WTC11 (cell line): ENCODE measurements at regions not wholly inside any gene's neighbourhood (a gene's known extent, or its start where the extent isn't known, plus 50 kb on each side); places are given as distances from the start of the nearest gene placed in this dataset.

Experiments used
- ATAC-seq: fragments of 200-7000 bp; cut with Tn5 transposase; 2 replicates; pipeline ENCODE4 v1.10.0; 2021; ENCODE audit warnings: mild to moderate bottlenecking, moderate library complexity
- CTCF ChIA-PET: fragments of 300-600 bp; sonication (Branson Sonifier 250); formaldehyde crosslinking; loops from one replicate; lab custom pipeline; 2021; ENCODE audit warnings: antibody characterized with exemption; lab: Charles Lee
- POLR2A ChIA-PET: fragments of 350-600 bp; sonication (Branson Sonifier 250); formaldehyde crosslinking; loops from one replicate; lab custom pipeline; 2021; ENCODE audit warnings: antibody characterized with exemption; lab: Charles Lee
- DNase-seq: peaks from one replicate; pipeline ENCODE4 v3.0.0; 2021; ENCODE audit warnings: low spot score
- H3K27ac Mint-ChIP-seq: 2 replicates; pipeline ENCODE4 v1.8.0; 2021; ENCODE audit warnings: mixed read lengths
- H3K27me3 Mint-ChIP-seq: 2 replicates; pipeline ENCODE4 v1.8.0; 2021; ENCODE audit warnings: low read depth, mild to moderate bottlenecking, moderate library complexity, mixed read lengths
- H3K36me3 Mint-ChIP-seq: 2 replicates; pipeline ENCODE4 v1.8.0; 2021; ENCODE audit warnings: mixed read lengths
- H3K4me1 Mint-ChIP-seq: 2 replicates; pipeline ENCODE4 v1.8.0; 2022; ENCODE audit warnings: mixed read lengths
- H3K4me3 Mint-ChIP-seq: 2 replicates; pipeline ENCODE4 v1.8.0; 2021; ENCODE audit warnings: mild to moderate bottlenecking, moderate library complexity, mixed read lengths
- H3K9me3 Mint-ChIP-seq: 2 replicates; pipeline ENCODE4 v1.8.0; 2021; ENCODE audit warnings: mixed read lengths
- ETV6 ChIP-seq: sonication (generic); formaldehyde crosslinking; IDR thresholded peaks from 2 replicates; pipeline ENCODE4 v1.8.1; 2022; ENCODE audit warnings: mild to moderate bottlenecking, missing genetic modification reagents
- NFATC4 ChIP-seq: fragments of 250-450 bp; sonication (Bioruptor Pico); IDR thresholded peaks from 2 replicates; pipeline ENCODE4 v1.9.0; 2021; ENCODE audit warnings: mild to moderate bottlenecking
- NR1H2 ChIP-seq: sonication (generic); formaldehyde crosslinking; IDR thresholded peaks from 2 replicates; pipeline ENCODE4 v1.9.0; 2021; ENCODE audit warnings: mild to moderate bottlenecking, moderate library complexity, missing genetic modification reagents
- SMAD3 ChIP-seq: sonication (generic); formaldehyde crosslinking; IDR thresholded peaks from 2 replicates; pipeline ENCODE4 v1.8.0; 2022; ENCODE audit warnings: missing genetic modification reagents, mild to moderate bottlenecking, borderline replicate concordance
- SMAD4 ChIP-seq: sonication (generic); formaldehyde crosslinking; IDR thresholded peaks from 2 replicates; pipeline ENCODE4 v1.8.0; 2022; ENCODE audit warnings: mild to moderate bottlenecking, missing genetic modification reagents
- TP53 ChIP-seq: sonication (generic); formaldehyde crosslinking; IDR thresholded peaks from 2 replicates; pipeline ENCODE4 v1.8.1; 2023; ENCODE audit warnings: mild to moderate bottlenecking, missing genetic modification reagents
- ZNF396 ChIP-seq: fragments of 250-450 bp; sonication (Bioruptor Pico); IDR thresholded peaks from 2 replicates; pipeline ENCODE4 v1.8.0; 2021; ENCODE audit warnings: mild to moderate bottlenecking, moderate library complexity, borderline replicate concordance
- ZNF416 ChIP-seq: fragments of 250-450 bp; sonication (Bioruptor Pico); IDR thresholded peaks from 2 replicates; pipeline ENCODE4 v1.9.0; 2021; ENCODE audit warnings: mild to moderate bottlenecking, inconsistent platforms
- TF ChIP-seq, protein P1 (sequence below): sonication (generic); formaldehyde crosslinking; IDR thresholded peaks from 2 replicates; pipeline ENCODE4 v1.8.1; 2023; ENCODE audit warnings: mild to moderate bottlenecking, missing genetic modification reagents
- TF ChIP-seq, protein P2 (sequence below): sonication (generic); formaldehyde crosslinking; IDR thresholded peaks from 2 replicates; pipeline ENCODE4 v1.8.1; 2023; ENCODE audit warnings: mild to moderate bottlenecking, moderate library complexity, missing genetic modification reagents
- TF ChIP-seq, protein P3 (sequence below): sonication (generic); formaldehyde crosslinking; IDR thresholded peaks from 2 replicates; pipeline ENCODE4 v1.8.0; 2023; ENCODE audit warnings: missing genetic modification reagents, mild to moderate bottlenecking, borderline replicate concordance
- TF ChIP-seq, protein P4 (sequence below): fragments of 250-450 bp; sonication (Bioruptor Pico); IDR thresholded peaks from 2 replicates; pipeline ENCODE4 v1.9.0; 2021; ENCODE audit warnings: mild to moderate bottlenecking
- TF ChIP-seq, protein P5 (sequence below): fragments of 250-450 bp; sonication (Bioruptor Pico); IDR thresholded peaks from 2 replicates; pipeline ENCODE4 v1.9.0; 2021; ENCODE audit warnings: mild to moderate bottlenecking, borderline replicate concordance
- TF ChIP-seq, protein P6 (sequence below): sonication (generic); formaldehyde crosslinking; IDR thresholded peaks from 2 replicates; pipeline ENCODE4 v1.8.1; 2022; ENCODE audit warnings: mild to moderate bottlenecking, moderate library complexity, missing genetic modification reagents
- TF ChIP-seq, protein P7 (sequence below): fragments of 250-450 bp; sonication (Bioruptor Pico); conservative IDR thresholded peaks from 2 replicates; pipeline ENCODE4 v1.9.0; 2021; ENCODE audit warnings: mild to moderate bottlenecking

DNA sequence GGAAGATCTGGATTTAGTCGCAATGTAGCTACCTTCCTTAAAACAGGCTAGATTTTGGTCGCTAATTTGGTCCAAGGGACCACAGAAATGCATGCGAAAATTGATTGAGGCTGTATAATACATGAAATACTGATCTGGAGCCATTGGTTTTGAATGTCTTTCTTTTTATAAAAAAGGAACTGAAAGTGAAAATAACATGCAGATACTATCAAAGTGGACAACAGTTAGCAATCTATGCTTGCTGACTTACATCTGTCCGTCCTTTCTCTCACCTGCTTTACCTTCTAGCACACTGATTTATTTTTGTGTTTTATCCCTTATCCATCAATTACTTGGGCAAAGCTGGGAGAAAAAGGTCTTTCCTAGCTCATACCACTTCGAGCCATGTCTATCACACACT is 1459.8 kb upstream of the ACVR2A start:
- Mint-ChIP-seq H3K27me3 (no peaks in the 10 kb centered on the region), H3K4me1 (no peaks in the 10 kb centered on the region), H3K36me3 (no peaks in the 10 kb centered on the region)
- POLR2A ChIA-PET, result no interaction called here
- TF ChIP-seq ZNF396 (CRISPR knock-in tag), result no peak
- TF ChIP-seq NR1H2 (CRISPR knock-in tag), result no peak
- TF ChIP-seq, protein P1, sequence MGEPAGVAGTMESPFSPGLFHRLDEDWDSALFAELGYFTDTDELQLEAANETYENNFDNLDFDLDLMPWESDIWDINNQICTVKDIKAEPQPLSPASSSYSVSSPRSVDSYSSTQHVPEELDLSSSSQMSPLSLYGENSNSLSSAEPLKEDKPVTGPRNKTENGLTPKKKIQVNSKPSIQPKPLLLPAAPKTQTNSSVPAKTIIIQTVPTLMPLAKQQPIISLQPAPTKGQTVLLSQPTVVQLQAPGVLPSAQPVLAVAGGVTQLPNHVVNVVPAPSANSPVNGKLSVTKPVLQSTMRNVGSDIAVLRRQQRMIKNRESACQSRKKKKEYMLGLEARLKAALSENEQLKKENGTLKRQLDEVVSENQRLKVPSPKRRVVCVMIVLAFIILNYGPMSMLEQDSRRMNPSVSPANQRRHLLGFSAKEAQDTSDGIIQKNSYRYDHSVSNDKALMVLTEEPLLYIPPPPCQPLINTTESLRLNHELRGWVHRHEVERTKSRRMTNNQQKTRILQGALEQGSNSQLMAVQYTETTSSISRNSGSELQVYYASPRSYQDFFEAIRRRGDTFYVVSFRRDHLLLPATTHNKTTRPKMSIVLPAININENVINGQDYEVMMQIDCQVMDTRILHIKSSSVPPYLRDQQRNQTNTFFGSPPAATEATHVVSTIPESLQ (CRISPR knock-in tag), result no peak
- TF ChIP-seq TP53 (CRISPR knock-in tag), result no peak
- TF ChIP-seq, protein P2, sequence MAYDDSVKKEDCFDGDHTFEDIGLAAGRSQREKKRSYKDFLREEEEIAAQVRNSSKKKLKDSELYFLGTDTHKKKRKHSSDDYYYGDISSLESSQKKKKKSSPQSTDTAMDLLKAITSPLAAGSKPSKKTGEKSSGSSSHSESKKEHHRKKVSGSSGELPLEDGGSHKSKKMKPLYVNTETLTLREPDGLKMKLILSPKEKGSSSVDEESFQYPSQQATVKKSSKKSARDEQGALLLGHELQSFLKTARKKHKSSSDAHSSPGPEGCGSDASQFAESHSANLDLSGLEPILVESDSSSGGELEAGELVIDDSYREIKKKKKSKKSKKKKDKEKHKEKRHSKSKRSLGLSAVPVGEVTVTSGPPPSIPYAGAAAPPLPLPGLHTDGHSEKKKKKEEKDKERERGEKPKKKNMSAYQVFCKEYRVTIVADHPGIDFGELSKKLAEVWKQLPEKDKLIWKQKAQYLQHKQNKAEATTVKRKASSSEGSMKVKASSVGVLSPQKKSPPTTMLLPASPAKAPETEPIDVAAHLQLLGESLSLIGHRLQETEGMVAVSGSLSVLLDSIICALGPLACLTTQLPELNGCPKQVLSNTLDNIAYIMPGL (CRISPR knock-in tag), result no peak
- TF ChIP-seq ETV6 (CRISPR knock-in tag), result no peak
- TF ChIP-seq SMAD3 (CRISPR knock-in tag), result no peak
- TF ChIP-seq, protein P3, sequence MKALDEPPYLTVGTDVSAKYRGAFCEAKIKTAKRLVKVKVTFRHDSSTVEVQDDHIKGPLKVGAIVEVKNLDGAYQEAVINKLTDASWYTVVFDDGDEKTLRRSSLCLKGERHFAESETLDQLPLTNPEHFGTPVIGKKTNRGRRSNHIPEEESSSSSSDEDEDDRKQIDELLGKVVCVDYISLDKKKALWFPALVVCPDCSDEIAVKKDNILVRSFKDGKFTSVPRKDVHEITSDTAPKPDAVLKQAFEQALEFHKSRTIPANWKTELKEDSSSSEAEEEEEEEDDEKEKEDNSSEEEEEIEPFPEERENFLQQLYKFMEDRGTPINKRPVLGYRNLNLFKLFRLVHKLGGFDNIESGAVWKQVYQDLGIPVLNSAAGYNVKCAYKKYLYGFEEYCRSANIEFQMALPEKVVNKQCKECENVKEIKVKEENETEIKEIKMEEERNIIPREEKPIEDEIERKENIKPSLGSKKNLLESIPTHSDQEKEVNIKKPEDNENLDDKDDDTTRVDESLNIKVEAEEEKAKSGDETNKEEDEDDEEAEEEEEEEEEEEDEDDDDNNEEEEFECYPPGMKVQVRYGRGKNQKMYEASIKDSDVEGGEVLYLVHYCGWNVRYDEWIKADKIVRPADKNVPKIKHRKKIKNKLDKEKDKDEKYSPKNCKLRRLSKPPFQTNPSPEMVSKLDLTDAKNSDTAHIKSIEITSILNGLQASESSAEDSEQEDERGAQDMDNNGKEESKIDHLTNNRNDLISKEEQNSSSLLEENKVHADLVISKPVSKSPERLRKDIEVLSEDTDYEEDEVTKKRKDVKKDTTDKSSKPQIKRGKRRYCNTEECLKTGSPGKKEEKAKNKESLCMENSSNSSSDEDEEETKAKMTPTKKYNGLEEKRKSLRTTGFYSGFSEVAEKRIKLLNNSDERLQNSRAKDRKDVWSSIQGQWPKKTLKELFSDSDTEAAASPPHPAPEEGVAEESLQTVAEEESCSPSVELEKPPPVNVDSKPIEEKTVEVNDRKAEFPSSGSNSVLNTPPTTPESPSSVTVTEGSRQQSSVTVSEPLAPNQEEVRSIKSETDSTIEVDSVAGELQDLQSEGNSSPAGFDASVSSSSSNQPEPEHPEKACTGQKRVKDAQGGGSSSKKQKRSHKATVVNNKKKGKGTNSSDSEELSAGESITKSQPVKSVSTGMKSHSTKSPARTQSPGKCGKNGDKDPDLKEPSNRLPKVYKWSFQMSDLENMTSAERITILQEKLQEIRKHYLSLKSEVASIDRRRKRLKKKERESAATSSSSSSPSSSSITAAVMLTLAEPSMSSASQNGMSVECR (CRISPR knock-in tag), result no peak
- TF ChIP-seq, all 79 proteins: peak for 0
- H3K4me3 Mint-ChIP-seq, result no peak overlapping the region
- ATAC-seq (no peak), DNase-seq (no peak)
- H3K9me3 Mint-ChIP-seq, result no peaks in the 10 kb centered on the region
- CTCF ChIA-PET, result interaction anchor here (0.8 kb wide), 1 partner anchor 316 kb away, joined by 3 read pairs; no protein-coding TSS in a partner anchor
- no peak overlapping the region for H3K27ac Mint-ChIP-seq

DNA sequence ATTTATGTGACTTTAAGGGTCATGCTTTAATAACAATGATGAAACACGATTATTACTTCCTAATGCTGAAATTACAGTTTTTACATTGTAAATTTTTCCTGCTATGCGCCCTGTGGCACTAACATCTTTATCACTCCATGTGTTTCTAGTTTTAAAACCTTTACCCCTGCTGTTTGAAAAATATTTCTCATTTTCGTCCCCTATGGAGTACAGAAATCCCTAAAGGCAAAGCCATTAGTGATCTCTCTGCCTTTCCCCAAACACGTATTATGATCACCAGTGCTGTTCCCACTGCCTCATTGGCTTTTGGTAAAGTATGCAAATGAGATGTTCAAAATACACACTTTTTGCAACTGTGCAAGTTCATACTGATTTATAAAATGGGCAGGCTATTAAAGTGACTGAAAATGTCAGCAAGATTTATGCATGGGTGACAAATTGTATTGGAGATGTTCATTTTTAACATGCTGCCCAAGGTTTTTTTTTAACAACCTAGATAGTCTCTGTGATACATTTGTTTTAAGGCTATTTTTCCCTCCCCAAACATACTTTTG is 1468.2 kb upstream of the ACVR2A start:
- POLR2A ChIA-PET, result no interaction called here
- CTCF ChIA-PET, result no interaction called here
- Mint-ChIP-seq H3K27ac (no peak overlapping the region), H3K36me3 (peaks cover 12% of the 10 kb centered on the region), H3K4me3 (no peak overlapping the region), H3K4me1 (peaks cover 7% of the 10 kb centered on the region), H3K27me3 (no peaks in the 10 kb centered on the region), H3K9me3 (peaks cover 31% of the 10 kb centered on the region)
- no peak for DNase-seq
- ATAC-seq, result no peak
- TF ChIP-seq TP53 (CRISPR knock-in tag) (no peak), SMAD4 (no peak), NFATC4 (CRISPR knock-in tag) (no peak), SMAD3 (CRISPR knock-in tag) (no peak), ZNF416 (no peak)
- TF ChIP-seq, protein P4, sequence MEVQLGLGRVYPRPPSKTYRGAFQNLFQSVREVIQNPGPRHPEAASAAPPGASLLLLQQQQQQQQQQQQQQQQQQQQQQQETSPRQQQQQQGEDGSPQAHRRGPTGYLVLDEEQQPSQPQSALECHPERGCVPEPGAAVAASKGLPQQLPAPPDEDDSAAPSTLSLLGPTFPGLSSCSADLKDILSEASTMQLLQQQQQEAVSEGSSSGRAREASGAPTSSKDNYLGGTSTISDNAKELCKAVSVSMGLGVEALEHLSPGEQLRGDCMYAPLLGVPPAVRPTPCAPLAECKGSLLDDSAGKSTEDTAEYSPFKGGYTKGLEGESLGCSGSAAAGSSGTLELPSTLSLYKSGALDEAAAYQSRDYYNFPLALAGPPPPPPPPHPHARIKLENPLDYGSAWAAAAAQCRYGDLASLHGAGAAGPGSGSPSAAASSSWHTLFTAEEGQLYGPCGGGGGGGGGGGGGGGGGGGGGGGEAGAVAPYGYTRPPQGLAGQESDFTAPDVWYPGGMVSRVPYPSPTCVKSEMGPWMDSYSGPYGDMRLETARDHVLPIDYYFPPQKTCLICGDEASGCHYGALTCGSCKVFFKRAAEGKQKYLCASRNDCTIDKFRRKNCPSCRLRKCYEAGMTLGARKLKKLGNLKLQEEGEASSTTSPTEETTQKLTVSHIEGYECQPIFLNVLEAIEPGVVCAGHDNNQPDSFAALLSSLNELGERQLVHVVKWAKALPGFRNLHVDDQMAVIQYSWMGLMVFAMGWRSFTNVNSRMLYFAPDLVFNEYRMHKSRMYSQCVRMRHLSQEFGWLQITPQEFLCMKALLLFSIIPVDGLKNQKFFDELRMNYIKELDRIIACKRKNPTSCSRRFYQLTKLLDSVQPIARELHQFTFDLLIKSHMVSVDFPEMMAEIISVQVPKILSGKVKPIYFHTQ (CRISPR knock-in tag), result no peak
- TF ChIP-seq, protein P5, sequence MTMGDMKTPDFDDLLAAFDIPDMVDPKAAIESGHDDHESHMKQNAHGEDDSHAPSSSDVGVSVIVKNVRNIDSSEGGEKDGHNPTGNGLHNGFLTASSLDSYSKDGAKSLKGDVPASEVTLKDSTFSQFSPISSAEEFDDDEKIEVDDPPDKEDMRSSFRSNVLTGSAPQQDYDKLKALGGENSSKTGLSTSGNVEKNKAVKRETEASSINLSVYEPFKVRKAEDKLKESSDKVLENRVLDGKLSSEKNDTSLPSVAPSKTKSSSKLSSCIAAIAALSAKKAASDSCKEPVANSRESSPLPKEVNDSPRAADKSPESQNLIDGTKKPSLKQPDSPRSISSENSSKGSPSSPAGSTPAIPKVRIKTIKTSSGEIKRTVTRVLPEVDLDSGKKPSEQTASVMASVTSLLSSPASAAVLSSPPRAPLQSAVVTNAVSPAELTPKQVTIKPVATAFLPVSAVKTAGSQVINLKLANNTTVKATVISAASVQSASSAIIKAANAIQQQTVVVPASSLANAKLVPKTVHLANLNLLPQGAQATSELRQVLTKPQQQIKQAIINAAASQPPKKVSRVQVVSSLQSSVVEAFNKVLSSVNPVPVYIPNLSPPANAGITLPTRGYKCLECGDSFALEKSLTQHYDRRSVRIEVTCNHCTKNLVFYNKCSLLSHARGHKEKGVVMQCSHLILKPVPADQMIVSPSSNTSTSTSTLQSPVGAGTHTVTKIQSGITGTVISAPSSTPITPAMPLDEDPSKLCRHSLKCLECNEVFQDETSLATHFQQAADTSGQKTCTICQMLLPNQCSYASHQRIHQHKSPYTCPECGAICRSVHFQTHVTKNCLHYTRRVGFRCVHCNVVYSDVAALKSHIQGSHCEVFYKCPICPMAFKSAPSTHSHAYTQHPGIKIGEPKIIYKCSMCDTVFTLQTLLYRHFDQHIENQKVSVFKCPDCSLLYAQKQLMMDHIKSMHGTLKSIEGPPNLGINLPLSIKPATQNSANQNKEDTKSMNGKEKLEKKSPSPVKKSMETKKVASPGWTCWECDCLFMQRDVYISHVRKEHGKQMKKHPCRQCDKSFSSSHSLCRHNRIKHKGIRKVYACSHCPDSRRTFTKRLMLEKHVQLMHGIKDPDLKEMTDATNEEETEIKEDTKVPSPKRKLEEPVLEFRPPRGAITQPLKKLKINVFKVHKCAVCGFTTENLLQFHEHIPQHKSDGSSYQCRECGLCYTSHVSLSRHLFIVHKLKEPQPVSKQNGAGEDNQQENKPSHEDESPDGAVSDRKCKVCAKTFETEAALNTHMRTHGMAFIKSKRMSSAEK (CRISPR knock-in tag), result no peak
- TF ChIP-seq, protein P6, sequence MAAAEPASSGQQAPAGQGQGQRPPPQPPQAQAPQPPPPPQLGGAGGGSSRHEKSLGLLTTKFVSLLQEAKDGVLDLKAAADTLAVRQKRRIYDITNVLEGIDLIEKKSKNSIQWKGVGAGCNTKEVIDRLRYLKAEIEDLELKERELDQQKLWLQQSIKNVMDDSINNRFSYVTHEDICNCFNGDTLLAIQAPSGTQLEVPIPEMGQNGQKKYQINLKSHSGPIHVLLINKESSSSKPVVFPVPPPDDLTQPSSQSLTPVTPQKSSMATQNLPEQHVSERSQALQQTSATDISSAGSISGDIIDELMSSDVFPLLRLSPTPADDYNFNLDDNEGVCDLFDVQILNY, result no peak
- TF ChIP-seq, protein P7, sequence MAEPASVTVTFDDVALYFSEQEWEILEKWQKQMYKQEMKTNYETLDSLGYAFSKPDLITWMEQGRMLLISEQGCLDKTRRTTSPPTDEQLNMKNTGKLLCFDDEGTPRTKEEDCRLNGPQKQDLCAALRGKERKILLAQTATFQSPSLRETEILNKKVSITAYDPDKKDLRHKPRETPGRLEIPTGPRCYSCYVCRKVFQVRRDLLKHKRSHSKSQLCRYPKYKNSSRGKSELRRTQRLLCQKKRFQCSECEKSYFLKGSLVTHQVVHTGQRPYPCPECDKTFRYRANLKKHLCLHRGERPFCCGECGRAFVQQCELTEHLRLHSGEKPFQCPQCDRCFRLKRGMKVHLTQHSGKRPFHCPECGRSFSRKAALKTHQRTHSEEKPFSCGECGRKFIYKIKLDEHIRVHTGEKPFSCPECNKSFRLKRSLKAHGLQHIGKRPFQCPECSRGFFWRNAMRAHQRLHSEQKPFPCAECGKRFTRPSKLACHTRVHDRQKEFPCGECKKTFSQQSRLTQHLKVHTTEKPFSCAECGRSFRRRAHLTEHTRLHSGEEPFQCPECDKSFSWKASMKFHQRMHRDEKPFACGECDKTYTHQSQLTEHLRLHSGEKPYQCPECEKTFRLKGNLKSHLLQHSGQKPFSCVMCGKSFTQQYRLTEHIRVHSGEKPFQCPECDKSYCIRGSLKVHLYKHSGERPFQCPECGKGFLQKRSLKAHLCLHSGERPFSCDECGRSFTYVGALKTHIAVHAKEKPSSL (CRISPR knock-in tag), result no peak
